Activated B cell treated with CpG ODN at 0.5 μM for 24 hours (primary cell): ENCODE measurements at regions not wholly inside any gene's neighbourhood (a gene's known extent, or its start where the extent isn't known, plus 50 kb on each side); places are given as distances from the start of the nearest gene placed in this dataset.

Experiments used
- ATAC-seq: fragments of 200-7000 bp; cut with Tn5 transposase; one replicate; pipeline ENCODE4 v1.10.0; 2021; ENCODE audit warnings: low read depth, mild to moderate bottlenecking, moderate library complexity
- CTCF ChIA-PET: fragments of 350-600 bp; sonication (Branson Sonifier 250); formaldehyde crosslinking; loops from one replicate; lab custom pipeline; 2021; ENCODE audit warnings: antibody characterized with exemption; lab: Charles Lee
- POLR2A ChIA-PET: fragments of 350-600 bp; sonication (Branson Sonifier 250); formaldehyde crosslinking; loops from one replicate; lab custom pipeline; 2021; ENCODE audit warnings: antibody characterized with exemption; lab: Charles Lee
- DNase-seq: peaks from one replicate; pipeline ENCODE4 v3.0.0; 2022
- H3K27ac Mint-ChIP-seq: one replicate; pipeline ENCODE4 v1.8.0; 2020; ENCODE audit warnings: mixed read lengths
- H3K27me3 Mint-ChIP-seq: one replicate; pipeline ENCODE4 v1.8.0; 2021; ENCODE audit warnings: mixed read lengths
- H3K36me3 Mint-ChIP-seq: one replicate; pipeline ENCODE4 v1.8.0; 2021; ENCODE audit warnings: low read depth, mixed read lengths
- H3K4me1 Mint-ChIP-seq: one replicate; pipeline ENCODE4 v1.8.0; 2021; ENCODE audit warnings: mixed read lengths
- H3K4me3 Mint-ChIP-seq: one replicate; pipeline ENCODE4 v1.8.0; 2020; ENCODE audit warnings: mild to moderate bottlenecking, mixed read lengths
- H3K9me3 Mint-ChIP-seq: one replicate; pipeline ENCODE4 v1.8.0; 2020; ENCODE audit warnings: mixed read lengths
- CTCF ChIP-seq: fragments of 200-600 bp; IDR thresholded peaks from one replicate; pipeline ENCODE4 v1.8.0; 2022; ENCODE audit warnings: antibody characterized with exemption, mild to moderate bottlenecking
- intact Hi-C: fragments of 100-400 bp; cut with micrococcal nuclease; formaldehyde crosslinking; loops from one replicate; pipeline ENCODE4 v1.15.1; 2024

- ATAC-seq (no peak), DNase-seq (no peak)
- Mint-ChIP-seq H3K4me1 (no peaks in the 10 kb centered on the region), H3K27ac (no peak overlapping the region), H3K9me3 (peaks cover 3% of the 10 kb centered on the region), H3K4me3 (no peak overlapping the region), H3K36me3 (no peaks in the 10 kb centered on the region), H3K27me3 (no peaks in the 10 kb centered on the region)
- ChIA-PET POLR2A (no interaction called here), CTCF (no interaction called here)
- intact Hi-C loops = no loop called here
- no peak for TF ChIP-seq CTCF
Observed at GRCh38 chr14:85447883-85448282, 82.1 kb upstream of the FLRT2 start.

- CTCF ChIA-PET = no interaction called here
- POLR2A ChIA-PET = no interaction called here
- Mint-ChIP-seq H3K36me3 (no peaks in the 10 kb centered on the region), H3K27ac (no peak overlapping the region), H3K4me1 (no peaks in the 10 kb centered on the region), H3K9me3 (peaks cover 3% of the 10 kb centered on the region), H3K27me3 (no peaks in the 10 kb centered on the region), H3K4me3 (no peak overlapping the region)
- ATAC-seq (no peak), DNase-seq (no peak)
- no peak for TF ChIP-seq CTCF
- intact Hi-C loops = no loop called here
Observed at GRCh38 chr14:85451421-85451820, 78.5 kb upstream of the FLRT2 start.

GRCh38 chr14:85453401-85454225 lies 76.3 kb upstream of the FLRT2 start:
- no peaks in the 10 kb centered on the region for H3K27me3 Mint-ChIP-seq
- DNase-seq (no peak), ATAC-seq (no peak)
- no peak for TF ChIP-seq CTCF
- no peaks in the 10 kb centered on the region for H3K36me3 Mint-ChIP-seq
- POLR2A ChIA-PET = no interaction called here
- H3K4me3 Mint-ChIP-seq = no peak overlapping the region
- H3K9me3 Mint-ChIP-seq = peaks cover 3% of the 10 kb centered on the region
- no peaks in the 10 kb centered on the region for H3K4me1 Mint-ChIP-seq
- intact Hi-C loops = no loop called here
- CTCF ChIA-PET = no interaction called here
- H3K27ac Mint-ChIP-seq = no peak overlapping the region

GRCh38 chr14:85454226-85454813 lies 75.6 kb upstream of the FLRT2 start:
- intact Hi-C loops = no loop called here
- Mint-ChIP-seq H3K4me1 (no peaks in the 10 kb centered on the region), H3K36me3 (no peaks in the 10 kb centered on the region), H3K27me3 (no peaks in the 10 kb centered on the region), H3K9me3 (peaks cover 3% of the 10 kb centered on the region), H3K27ac (no peak overlapping the region), H3K4me3 (no peak overlapping the region)
- no peak for DNase-seq
- ChIA-PET POLR2A (no interaction called here), CTCF (no interaction called here)
- no peak for ATAC-seq
- no peak for TF ChIP-seq CTCF

- ATAC-seq = no peak
- H3K4me1 Mint-ChIP-seq = no peaks in the 10 kb centered on the region
- TF ChIP-seq CTCF = no peak
- ChIA-PET POLR2A (no interaction called here), CTCF (no interaction called here)
- no peak for DNase-seq
- H3K36me3 Mint-ChIP-seq = no peaks in the 10 kb centered on the region
- H3K4me3 Mint-ChIP-seq = no peak overlapping the region
- intact Hi-C loops = no loop called here
- H3K27me3 Mint-ChIP-seq = no peaks in the 10 kb centered on the region
- H3K27ac Mint-ChIP-seq = no peak overlapping the region
- peaks cover 6% of the 10 kb centered on the region for H3K9me3 Mint-ChIP-seq
Observed at GRCh38 chr14:85459361-85460000, 70.5 kb upstream of the FLRT2 start.
